H9 (cell line): ENCODE measurements at regions not wholly inside any gene's neighbourhood (a gene's known extent, or its start where the extent isn't known, plus 50 kb on each side); places are given as distances from the start of the nearest gene placed in this dataset.

Source experiments
- DNase-seq: peaks from one replicate; pipeline ENCODE4 v3.0.0-alpha.2; 2017
- H2AFZ ChIP-seq: one replicate; pipeline ENCODE4 v1.6.1; 2013; ENCODE audit warnings: mild to moderate bottlenecking, low read length, control low read depth, moderate library complexity
- H2AK5ac ChIP-seq: 2 replicates; pipeline ENCODE4 v1.6.1; 2013; ENCODE audit warnings: low read length, control low read depth, mixed read lengths; ENCODE audit not compliant: insufficient read length
- H2BK120ac ChIP-seq: one replicate; pipeline ENCODE4 v1.6.1; 2013; ENCODE audit warnings: low read depth, mild to moderate bottlenecking, low read length, control low read depth, inconsistent platforms; ENCODE audit not compliant: poor library complexity, severe bottlenecking
- H2BK12ac ChIP-seq: 2 replicates; pipeline ENCODE4 v1.6.1; 2013; ENCODE audit warnings: low read length, control low read depth, mixed read lengths, low read depth; ENCODE audit not compliant: insufficient read length
- H2BK15ac ChIP-seq: 2 replicates; pipeline ENCODE4 v1.6.1; 2013; ENCODE audit warnings: low read depth, low read length, control low read depth
- H2BK20ac ChIP-seq: one replicate; pipeline ENCODE4 v1.6.1; 2013; ENCODE audit warnings: low read depth, mild to moderate bottlenecking, low read length, control low read depth, inconsistent platforms; ENCODE audit not compliant: poor library complexity, severe bottlenecking
- H2BK5ac ChIP-seq: 2 replicates; pipeline ENCODE4 v1.6.1; 2013; ENCODE audit warnings: low read length, control low read depth, mixed read lengths; ENCODE audit not compliant: insufficient read length
- H3K14ac ChIP-seq: 2 replicates; pipeline ENCODE4 v1.6.1; 2013; ENCODE audit warnings: low read length, control low read depth; ENCODE audit not compliant: insufficient read depth
- H3K18ac ChIP-seq: 2 replicates; pipeline ENCODE4 v1.6.1; 2013; ENCODE audit warnings: low read depth, mild to moderate bottlenecking, mixed read lengths, low read length, control low read depth; ENCODE audit not compliant: insufficient read length
- H3K23ac ChIP-seq: 2 replicates; pipeline ENCODE4 v1.6.1; 2013; ENCODE audit warnings: low read length, control low read depth, mixed read lengths, low read depth; ENCODE audit not compliant: insufficient read length
- H3K23me2 ChIP-seq: 2 replicates; pipeline ENCODE4 v1.6.1; 2013; ENCODE audit warnings: low read depth, mild to moderate bottlenecking, mixed read lengths, low read length, control low read depth; ENCODE audit not compliant: insufficient read length, poor library complexity, severe bottlenecking
- H3K27ac ChIP-seq: 2 replicates; pipeline ENCODE4 v1.5.1; 2013; ENCODE audit warnings: low read length, control low read depth, mixed read lengths, low read depth; ENCODE audit not compliant: insufficient read length
- H3K27me3 ChIP-seq: 2 replicates; pipeline ENCODE4 v1.6.1; 2013; ENCODE audit warnings: low read length, control low read depth, inconsistent platforms; ENCODE audit not compliant: insufficient read depth
- H3K4ac ChIP-seq: 2 replicates; pipeline ENCODE4 v1.6.1; 2013; ENCODE audit warnings: low read depth, mild to moderate bottlenecking, control low read depth, inconsistent platforms, low read length, moderate library complexity
- H3K4me1 ChIP-seq: 2 replicates; pipeline ENCODE4 v1.6.1; 2013; ENCODE audit warnings: low read length, control low read depth, inconsistent platforms; ENCODE audit not compliant: insufficient read depth
- H3K4me2 ChIP-seq: 2 replicates; pipeline ENCODE4 v1.6.1; 2013; ENCODE audit warnings: low read length, control low read depth, mixed read lengths; ENCODE audit not compliant: insufficient read length, insufficient read depth
- H3K56ac ChIP-seq: 2 replicates; pipeline ENCODE4 v1.6.1; 2013; ENCODE audit warnings: low read depth, mild to moderate bottlenecking, mixed read lengths, low read length, control low read depth; ENCODE audit not compliant: insufficient read length
- H3K79me1 ChIP-seq: 2 replicates; pipeline ENCODE4 v1.6.1; 2013; ENCODE audit warnings: low read depth, mild to moderate bottlenecking, moderate library complexity, low read length, control low read depth, inconsistent platforms; ENCODE audit not compliant: insufficient read depth, poor library complexity, severe bottlenecking
- H3K79me2 ChIP-seq: 2 replicates; pipeline ENCODE4 v1.6.1; 2013; ENCODE audit warnings: low read length, control low read depth, inconsistent platforms; ENCODE audit not compliant: insufficient read depth
- H3K9ac ChIP-seq: 2 replicates; pipeline ENCODE4 v1.6.1; 2013; ENCODE audit warnings: low read length, control low read depth, mixed read lengths; ENCODE audit not compliant: insufficient read length; ENCODE audit errors: extremely low read depth
- H3K9me3 ChIP-seq: one replicate; pipeline ENCODE4 v1.6.1; 2013; ENCODE audit warnings: low read depth, low read length, inconsistent platforms; ENCODE audit not compliant: control insufficient read depth
- H3T11ph ChIP-seq: one replicate; pipeline ENCODE4 v1.6.1; 2013; ENCODE audit warnings: mild to moderate bottlenecking, low read length, control low read depth, inconsistent platforms
- H4K20me1 ChIP-seq: one replicate; pipeline ENCODE4 v1.6.1; 2013; ENCODE audit not compliant: control insufficient read depth, insufficient read length, insufficient read depth
- H4K5ac ChIP-seq: 2 replicates; pipeline ENCODE4 v1.6.1; 2013; ENCODE audit warnings: low read depth, mild to moderate bottlenecking, mixed read lengths, low read length, control low read depth; ENCODE audit not compliant: insufficient read length
- H4K8ac ChIP-seq: replicated peaks from 2 replicates; pipeline ENCODE4 v1.6.1; 2013; ENCODE audit warnings: low read length, control low read depth, mixed read lengths, low read depth; ENCODE audit not compliant: insufficient read length
- H4K91ac ChIP-seq: 2 replicates; pipeline ENCODE4 v1.6.1; 2013; ENCODE audit warnings: low read depth, mild to moderate bottlenecking, moderate library complexity, mixed read lengths, low read length, control low read depth; ENCODE audit not compliant: insufficient read length
- H3K27ac Mint-ChIP-seq, 3 experiments: 2 replicates in 2 of 3; 3 replicates in 1 of 3; pipeline ENCODE4 v1.8.0; 2020 to 2021; ENCODE audit warnings: mixed read lengths in 3 of 3, mild to moderate bottlenecking in 1 of 3, moderate library complexity in 1 of 3
- H3K27me3 Mint-ChIP-seq: 2 replicates; pipeline ENCODE4 v1.8.0; 2021; ENCODE audit warnings: low read depth, mild to moderate bottlenecking, moderate library complexity, mixed read lengths
- H3K36me3 Mint-ChIP-seq, 3 experiments: 2 replicates in 2 of 3; 3 replicates in 1 of 3; pipeline ENCODE4 v1.8.0; 2020 to 2021; ENCODE audit warnings: low read depth in 3 of 3, mixed read lengths in 3 of 3; ENCODE audit not compliant: insufficient read depth in 1 of 3
- H3K4me1 Mint-ChIP-seq, 2 experiments: 2 replicates each; pipeline ENCODE4 v1.8.0; 2020; ENCODE audit warnings: mixed read lengths in 2 of 2
- H3K4me3 Mint-ChIP-seq, 2 experiments: 2 replicates in 1 of 2; 3 replicates in 1 of 2; pipeline ENCODE4 v1.8.0; 2020 to 2021; ENCODE audit warnings: mild to moderate bottlenecking in 2 of 2, mixed read lengths in 2 of 2, moderate library complexity in 1 of 2
- H3K9me3 Mint-ChIP-seq, 2 experiments: 2 replicates in 1 of 2; 3 replicates in 1 of 2; pipeline ENCODE4 v1.8.0; 2020; ENCODE audit warnings: mild to moderate bottlenecking in 2 of 2, mixed read lengths in 2 of 2, moderate library complexity in 1 of 2
- WGBS: extraction: QIAGEN DNeasy Blood & Tissue Kit; methylation state at CpG from one replicate; pipeline ENCODE4 v1.1.7; 2013; ENCODE audit warnings: missing lambda C conversion rate, low lambda C conversion rate, mixed read lengths; ENCODE audit not compliant: insufficient read length; ENCODE audit errors: extremely low coverage; 5-methylcytosine and 5-hydroxymethylcytosine counted together
- TF ChIP-seq, protein P1 (sequence below): fragments of 200-600 bp; sonication (generic); conservative IDR thresholded peaks from 3 replicates; pipeline ENCODE4 v1.8.0; 2021; ENCODE audit warnings: antibody characterized with exemption, mild to moderate bottlenecking

GRCh38 chr10:29056729-29057128 lies 232.1 kb upstream of the LYZL1 start:
- H3K14ac ChIP-seq = no peak overlapping the region
- H4K5ac ChIP-seq = no peak overlapping the region
- no peak overlapping the region for H3K18ac ChIP-seq
- Mint-ChIP-seq H3K4me1 (peaks cover 23 to 26% of the 10 kb centered on the region in 2 experiments), H3K27me3 (peaks cover 2% of the 10 kb centered on the region; the same call in 1 of the 2 replicates), H3K9me3 (no peaks in the 10 kb centered on the region), H3K4me3 (no peak overlapping the region), H3K36me3 (no peaks in the 10 kb centered on the region), H3K27ac (no peak overlapping the region)
- WGBS = no CpG with 5 or more reads among the region's 2 CpGs
- H3K79me1 ChIP-seq = no peaks in the 10 kb centered on the region
- no peak overlapping the region for H2BK5ac ChIP-seq
- H3K4me2 ChIP-seq = no peak overlapping the region
- H2BK15ac ChIP-seq = no peak overlapping the region
- no peak overlapping the region for H3K56ac ChIP-seq
- peaks cover 5% of the 10 kb centered on the region; the same call in 1 of the 2 replicates for H3K4me1 ChIP-seq
- H3K9ac ChIP-seq = no peak overlapping the region
- no peak overlapping the region for H4K8ac ChIP-seq
- H2BK120ac ChIP-seq = no peak overlapping the region
- no peak overlapping the region for H2BK20ac ChIP-seq
- no peak overlapping the region for H4K91ac ChIP-seq
- H4K20me1 ChIP-seq = no peaks in the 10 kb centered on the region
- H3K27ac ChIP-seq = no peak overlapping the region
- no peak overlapping the region for H2AFZ ChIP-seq
- no peak overlapping the region for H3T11ph ChIP-seq
- no peak overlapping the region for H2BK12ac ChIP-seq
- H3K27me3 ChIP-seq = no peaks in the 10 kb centered on the region
- no peak overlapping the region for H2AK5ac ChIP-seq
- H3K79me2 ChIP-seq = no peaks in the 10 kb centered on the region
- no peak overlapping the region for H3K4ac ChIP-seq
- no peak overlapping the region for H3K23ac ChIP-seq
- TF ChIP-seq, protein P1, sequence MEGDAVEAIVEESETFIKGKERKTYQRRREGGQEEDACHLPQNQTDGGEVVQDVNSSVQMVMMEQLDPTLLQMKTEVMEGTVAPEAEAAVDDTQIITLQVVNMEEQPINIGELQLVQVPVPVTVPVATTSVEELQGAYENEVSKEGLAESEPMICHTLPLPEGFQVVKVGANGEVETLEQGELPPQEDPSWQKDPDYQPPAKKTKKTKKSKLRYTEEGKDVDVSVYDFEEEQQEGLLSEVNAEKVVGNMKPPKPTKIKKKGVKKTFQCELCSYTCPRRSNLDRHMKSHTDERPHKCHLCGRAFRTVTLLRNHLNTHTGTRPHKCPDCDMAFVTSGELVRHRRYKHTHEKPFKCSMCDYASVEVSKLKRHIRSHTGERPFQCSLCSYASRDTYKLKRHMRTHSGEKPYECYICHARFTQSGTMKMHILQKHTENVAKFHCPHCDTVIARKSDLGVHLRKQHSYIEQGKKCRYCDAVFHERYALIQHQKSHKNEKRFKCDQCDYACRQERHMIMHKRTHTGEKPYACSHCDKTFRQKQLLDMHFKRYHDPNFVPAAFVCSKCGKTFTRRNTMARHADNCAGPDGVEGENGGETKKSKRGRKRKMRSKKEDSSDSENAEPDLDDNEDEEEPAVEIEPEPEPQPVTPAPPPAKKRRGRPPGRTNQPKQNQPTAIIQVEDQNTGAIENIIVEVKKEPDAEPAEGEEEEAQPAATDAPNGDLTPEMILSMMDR = no peak
- no peak for DNase-seq
- H3K9me3 ChIP-seq = no peaks in the 10 kb centered on the region
- no peaks in the 10 kb centered on the region for H3K23me2 ChIP-seq
